HG03460 (cell line): ENCODE measurements at regions not wholly inside any gene's neighbourhood (a gene's known extent, or its start where the extent isn't known, plus 50 kb on each side); places are given as distances from the start of the nearest gene placed in this dataset.
A peak's percentile ranks its signal among the peaks of the same experiment; 100 is the strongest.
"Not testable (repeated sequence)": the region's sequence is repeated elsewhere in the genome, so short reads cannot be mapped to it uniquely, and the experiment has no call there.

Experiments
- ATAC-seq: cut with Tn5 transposase; IDR thresholded peaks from one replicate; pipeline ENCODE4 v1.9.1; 2021; ENCODE audit not compliant: unreplicated experiment

DNA sequence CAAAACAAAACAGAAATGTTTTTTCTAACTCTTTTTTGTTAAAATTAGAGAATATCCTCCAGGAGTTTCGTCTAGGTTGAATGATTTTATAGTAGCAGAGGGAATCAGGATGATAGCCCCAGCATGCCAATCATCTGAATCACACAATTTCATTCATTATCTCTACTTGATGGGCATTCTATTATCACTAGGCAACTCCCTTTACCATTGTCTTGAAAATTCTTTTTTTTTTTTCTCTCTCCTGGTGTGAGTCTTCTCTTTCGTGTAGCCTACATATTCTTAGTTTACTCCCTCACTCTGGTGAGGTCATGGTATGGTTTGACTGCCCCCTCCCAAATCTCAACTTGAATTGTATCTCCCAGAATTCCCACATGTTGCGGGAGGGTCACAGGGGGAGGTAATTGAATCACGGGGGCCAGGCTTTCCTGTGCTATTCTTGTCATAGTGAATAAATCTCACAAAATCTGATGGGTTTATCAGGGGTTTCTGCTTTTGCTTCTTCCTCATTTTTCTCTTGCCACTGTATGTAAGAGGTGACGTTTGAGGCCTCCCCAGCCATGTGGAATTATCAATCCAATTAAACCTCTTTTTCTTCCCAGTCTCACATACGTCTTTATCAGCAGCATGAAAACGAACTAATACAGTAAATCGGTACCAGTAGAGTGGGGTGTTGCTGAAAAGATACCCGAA is 105.0 kb downstream of the OTUD1 start:
- no peak for ATAC-seq

DNA sequence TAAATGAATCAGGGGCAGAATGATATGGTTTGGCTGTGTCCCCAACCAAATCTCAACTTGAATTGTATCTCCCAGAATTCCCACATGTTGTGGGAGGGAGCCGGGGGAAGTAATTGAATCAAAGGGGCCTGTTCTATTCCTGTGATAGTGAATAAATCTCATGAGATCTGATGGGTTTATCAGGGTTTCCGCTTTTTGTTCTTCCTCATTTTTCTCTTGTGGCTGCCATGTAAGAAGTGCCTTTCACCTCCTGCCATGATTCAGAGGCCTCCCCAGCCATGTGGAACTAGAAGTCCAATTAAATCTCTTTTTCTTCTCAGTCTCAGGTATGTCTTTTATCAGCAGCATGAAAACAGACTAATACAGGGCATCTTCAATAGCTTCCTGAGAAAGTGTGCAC is 107.0 kb downstream of the OTUD1 start:
- not testable (repeated sequence) for ATAC-seq

DNA sequence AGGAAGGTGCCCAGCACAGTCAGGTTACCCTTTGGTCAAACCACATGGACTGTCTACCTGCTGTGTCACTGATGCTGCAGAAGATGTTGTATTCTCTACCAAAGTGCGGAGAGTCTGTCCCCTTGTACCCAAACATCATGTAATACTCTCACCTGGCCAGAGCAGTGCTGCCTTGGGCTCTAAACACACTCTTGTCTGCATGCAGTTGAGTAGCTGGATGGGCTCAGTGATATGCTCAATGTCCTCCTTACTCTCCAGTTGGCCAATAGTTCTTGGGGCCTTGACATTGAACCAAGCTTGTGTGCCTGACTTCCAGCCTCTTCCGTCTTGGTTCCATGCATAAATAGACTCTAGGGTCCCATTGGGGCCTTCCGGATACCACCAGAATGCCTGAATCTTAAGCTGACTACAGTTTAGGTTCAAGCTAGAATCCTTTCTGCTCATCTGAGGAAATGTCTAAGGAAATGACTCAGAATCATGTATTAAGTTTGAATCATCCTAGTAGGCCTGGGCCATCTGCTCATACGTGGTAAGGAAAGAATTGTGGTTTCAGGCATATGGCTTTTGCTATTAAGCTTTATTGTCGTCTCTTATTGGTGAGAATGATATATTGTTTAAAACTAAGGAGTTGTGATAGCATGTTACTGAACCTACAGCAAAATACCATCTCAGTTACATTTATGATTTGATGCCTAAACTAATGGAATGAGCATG is 118.0 kb downstream of the OTUD1 start:
- ATAC-seq = no peak

DNA sequence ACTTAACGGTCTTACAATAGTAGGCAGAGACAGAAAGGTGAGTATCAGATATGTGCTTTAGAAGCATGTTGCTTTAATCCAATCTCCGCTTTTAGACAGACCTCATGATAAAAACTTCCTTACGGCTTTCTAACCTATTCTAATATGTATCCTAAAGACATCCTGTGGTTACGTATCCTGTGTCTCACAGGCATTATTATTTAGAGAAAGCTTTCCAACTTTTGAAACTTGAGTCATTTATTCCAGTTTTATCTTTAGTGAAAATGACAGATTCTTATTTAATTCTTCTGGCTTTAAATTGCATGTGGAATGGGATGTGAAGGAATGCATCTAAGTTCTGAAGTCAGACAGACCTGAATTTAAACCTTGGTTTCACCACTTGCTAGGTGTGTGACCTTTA is 118.9 kb downstream of the OTUD1 start:
- ATAC-seq = no peak

DNA sequence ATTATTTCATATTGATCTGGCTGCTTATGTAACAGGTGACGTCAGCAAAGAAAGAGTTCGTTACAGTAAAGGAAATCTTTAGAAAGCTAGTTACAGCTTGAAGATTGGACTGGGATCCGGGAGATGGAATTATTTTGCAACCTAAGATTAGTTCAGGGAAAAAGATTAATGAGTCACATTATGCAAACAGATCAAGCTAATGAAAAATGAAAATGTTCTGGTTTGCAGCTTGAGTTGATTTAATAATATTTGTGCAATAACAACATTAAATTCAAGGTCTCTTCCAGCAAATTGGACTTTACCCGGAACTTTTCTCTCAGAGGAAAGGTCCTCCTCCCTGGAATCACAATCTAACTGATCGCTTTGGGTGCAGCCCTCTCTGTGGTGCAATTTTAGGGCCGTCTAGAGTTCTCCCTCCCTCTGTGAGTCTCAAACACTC is 119.5 kb downstream of the OTUD1 start:
- ATAC-seq = no peak

- ATAC-seq = no peak
Measured at GRCh38 chr10:23568996-23569395, 130.1 kb downstream of the OTUD1 start.

DNA sequence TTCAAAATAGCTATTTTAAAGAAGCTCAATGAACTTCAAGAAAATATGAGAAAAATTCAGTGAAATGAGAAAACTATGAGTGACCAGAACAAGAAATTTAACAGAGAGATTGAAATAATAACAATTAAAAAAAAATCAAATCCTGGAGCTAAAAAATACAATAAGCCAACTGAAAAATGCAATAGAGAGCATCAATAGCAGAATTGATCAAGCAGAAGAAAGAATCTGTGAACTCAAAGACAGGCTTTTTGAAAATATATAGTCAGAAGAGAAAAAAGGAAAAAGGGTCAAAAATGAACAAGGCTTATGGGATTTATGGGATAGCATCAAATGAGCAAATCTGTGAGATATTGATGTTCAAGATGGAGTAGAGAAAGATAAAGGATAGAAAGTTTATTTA is 133.0 kb downstream of the OTUD1 start:
- no peak for ATAC-seq

DNA sequence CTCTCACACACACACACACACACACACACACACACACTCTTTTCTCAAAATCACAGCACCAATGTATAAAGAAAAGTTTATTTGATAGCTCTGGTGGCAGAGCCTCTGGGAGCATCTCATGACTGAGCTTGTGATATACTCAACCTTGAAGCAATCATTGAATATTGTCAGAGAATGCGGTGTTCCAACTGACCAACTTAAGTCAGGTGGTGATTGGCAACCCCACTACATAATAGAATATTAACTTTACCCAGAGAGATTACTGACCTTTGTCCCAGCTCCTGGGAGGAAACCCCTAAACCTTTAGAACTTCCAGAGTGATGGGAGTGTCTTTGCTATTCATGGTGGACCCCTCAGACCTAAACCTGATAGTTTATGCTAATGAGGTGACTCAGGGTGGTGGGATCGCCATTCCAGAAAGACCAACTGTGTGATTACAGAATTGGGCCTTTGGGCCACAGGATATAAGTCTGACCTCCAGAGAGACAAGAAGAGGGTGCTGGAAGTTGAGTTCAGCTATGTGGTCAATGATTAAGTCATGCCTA is 143.1 kb downstream of the OTUD1 start:
- no peak for ATAC-seq

GRCh38 chr10:23584396-23584795 is 145.5 kb downstream of the OTUD1 start:
- ATAC-seq = no peak

GRCh38 chr10:23585186-23585585 is 146.3 kb downstream of the OTUD1 start:
- ATAC-seq = no peak

DNA sequence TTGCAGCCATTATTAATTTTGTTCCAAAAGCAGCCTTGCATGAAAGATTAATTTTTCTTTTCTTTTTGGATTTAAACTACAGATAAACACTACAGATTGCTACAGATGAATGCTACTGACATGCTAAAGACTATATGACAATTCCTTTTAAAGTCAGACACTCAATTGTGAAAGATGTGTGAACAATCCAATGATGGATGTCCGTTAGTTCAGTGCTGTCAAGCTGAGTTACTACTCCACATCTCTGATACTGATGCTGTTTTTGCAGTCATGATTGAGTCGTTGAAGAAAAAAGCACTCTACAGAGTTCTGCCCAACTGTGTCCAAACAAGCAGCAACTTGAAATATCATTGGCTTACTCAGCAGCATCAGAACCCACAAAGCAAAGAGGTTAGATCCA is 146.8 kb downstream of the OTUD1 start:
- no peak for ATAC-seq

- not testable (repeated sequence) for ATAC-seq
Measured at GRCh38 chr10:23595278-23595677, 156.4 kb downstream of the OTUD1 start.

GRCh38 chr10:23604613-23605012 is 165.7 kb downstream of the OTUD1 start:
- no peak for ATAC-seq

GRCh38 chr10:23606456-23606855 is 167.6 kb downstream of the OTUD1 start:
- ATAC-seq = no peak

GRCh38 chr10:23608926-23609325 is 170.1 kb downstream of the OTUD1 start:
- no peak for ATAC-seq

GRCh38 chr10:23610626-23611307 is 171.9 kb downstream of the OTUD1 start:
- no peak for ATAC-seq

DNA sequence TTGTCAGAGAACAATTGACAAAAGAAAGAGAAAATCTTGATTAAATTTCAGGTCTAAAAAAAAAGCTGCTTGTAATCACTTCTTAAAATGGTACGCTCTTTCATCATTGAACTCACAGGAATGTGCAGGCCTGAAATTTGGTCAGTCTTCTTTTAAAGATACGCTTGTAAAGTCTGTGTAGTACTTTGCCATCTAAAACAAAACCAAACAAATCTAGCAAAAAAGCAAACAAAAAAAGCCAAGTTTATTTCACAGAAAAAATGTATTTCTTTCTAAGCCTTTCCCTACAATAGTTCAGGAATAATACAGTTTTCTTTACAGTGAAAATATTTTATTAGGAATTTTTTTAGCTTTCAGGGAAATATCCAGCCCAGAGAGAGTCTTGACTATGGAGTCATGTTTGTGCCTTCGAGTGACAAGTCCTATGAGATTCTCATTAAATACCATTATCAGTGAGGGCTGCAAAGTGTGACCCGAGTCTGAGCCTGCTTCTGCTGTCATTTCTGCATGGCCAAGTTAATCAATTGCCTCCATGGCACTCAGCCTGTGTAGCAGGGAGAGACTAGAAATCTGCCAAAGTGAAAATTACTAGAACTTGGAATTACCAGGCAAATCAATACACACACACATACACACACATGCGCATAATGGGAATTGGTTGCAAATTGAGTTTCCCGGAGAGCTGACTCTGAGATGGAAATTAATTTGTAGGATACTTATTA is 172.6 kb downstream of the OTUD1 start:
- ATAC-seq = no peak

GRCh38 chr10:23613900-23614299 is 175.0 kb downstream of the OTUD1 start:
- peak; percentile 60 for ATAC-seq

- peak; percentile 61 for ATAC-seq
Measured at GRCh38 chr10:23614483-23614882, 175.6 kb downstream of the OTUD1 start.

GRCh38 chr10:23630376-23630775 is 191.5 kb downstream of the OTUD1 start:
- ATAC-seq = no peak

DNA sequence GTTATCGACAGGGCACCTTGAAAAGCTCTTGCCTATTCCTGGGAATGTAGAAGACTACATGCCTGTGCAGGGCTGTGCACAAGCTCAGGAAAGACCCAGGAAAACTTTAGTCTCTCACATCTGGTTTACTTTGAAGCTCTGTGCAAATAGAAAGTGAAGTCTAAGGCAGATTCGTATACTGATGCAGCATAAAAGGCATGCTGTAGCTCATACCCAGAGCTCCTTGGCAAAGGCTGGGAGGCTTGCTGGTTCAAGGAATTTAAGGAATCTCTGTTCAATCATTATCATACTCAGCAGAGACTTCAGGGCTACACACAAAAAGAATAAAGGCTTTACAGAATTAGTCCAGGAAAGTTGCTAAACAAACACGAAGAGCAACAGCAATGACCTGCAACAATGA is 192.0 kb downstream of the OTUD1 start:
- no peak for ATAC-seq
